ENCODE measurements at regions not wholly inside any gene's neighbourhood (a gene's known extent, or its start where the extent isn't known, plus 50 kb on each side); places are given as distances from the start of the nearest gene placed in this dataset.

DNA sequence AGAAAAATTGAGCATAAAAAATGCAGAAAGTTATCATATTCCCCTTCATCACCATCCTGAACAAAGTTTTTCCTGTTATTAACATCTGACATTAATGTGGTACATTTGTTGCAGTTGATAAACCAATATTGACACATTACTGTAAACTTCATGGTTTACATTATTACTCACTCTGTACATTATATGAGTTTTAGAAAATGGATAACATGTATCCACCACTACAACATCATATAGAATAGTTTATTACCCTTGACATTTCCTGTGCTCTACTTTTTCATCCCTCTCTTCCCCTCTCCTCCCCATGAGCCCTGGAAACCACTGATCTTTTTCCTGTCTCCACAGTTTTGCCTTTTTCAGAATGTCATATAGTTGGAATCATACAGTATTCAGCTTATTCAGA, 618.6 kb upstream of the TMEFF2 start:
- TF ChIP-seq, protein P1, sequence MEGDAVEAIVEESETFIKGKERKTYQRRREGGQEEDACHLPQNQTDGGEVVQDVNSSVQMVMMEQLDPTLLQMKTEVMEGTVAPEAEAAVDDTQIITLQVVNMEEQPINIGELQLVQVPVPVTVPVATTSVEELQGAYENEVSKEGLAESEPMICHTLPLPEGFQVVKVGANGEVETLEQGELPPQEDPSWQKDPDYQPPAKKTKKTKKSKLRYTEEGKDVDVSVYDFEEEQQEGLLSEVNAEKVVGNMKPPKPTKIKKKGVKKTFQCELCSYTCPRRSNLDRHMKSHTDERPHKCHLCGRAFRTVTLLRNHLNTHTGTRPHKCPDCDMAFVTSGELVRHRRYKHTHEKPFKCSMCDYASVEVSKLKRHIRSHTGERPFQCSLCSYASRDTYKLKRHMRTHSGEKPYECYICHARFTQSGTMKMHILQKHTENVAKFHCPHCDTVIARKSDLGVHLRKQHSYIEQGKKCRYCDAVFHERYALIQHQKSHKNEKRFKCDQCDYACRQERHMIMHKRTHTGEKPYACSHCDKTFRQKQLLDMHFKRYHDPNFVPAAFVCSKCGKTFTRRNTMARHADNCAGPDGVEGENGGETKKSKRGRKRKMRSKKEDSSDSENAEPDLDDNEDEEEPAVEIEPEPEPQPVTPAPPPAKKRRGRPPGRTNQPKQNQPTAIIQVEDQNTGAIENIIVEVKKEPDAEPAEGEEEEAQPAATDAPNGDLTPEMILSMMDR (tag by site-specific recombination; IDR thresholded peaks at IDR 0.05) = no peak
- TF ChIP-seq ZNF121 (tag by site-specific recombination; IDR thresholded peaks at IDR 0.05) (no peak), KLF10 (tag by site-specific recombination; IDR thresholded peaks at IDR 0.05) (no peak), ZNF768 (tag by site-specific recombination; IDR thresholded peaks at IDR 0.05) (no peak), TCF7L2 (IDR thresholded peaks at IDR 0.05; ENCODE audit: borderline replicate concordance, low read depth, low read length) (no peak), ZBTB1 (tag by site-specific recombination; IDR thresholded peaks at IDR 0.05) (no peak), ZNF174 (tag by site-specific recombination; IDR thresholded peaks at IDR 0.05) (no peak), ZIC2 (tag by site-specific recombination; IDR thresholded peaks at IDR 0.05) (no peak), ZNF146 (tag by site-specific recombination; IDR thresholded peaks at IDR 0.05) (no peak)
- TF ChIP-seq, protein P2, sequence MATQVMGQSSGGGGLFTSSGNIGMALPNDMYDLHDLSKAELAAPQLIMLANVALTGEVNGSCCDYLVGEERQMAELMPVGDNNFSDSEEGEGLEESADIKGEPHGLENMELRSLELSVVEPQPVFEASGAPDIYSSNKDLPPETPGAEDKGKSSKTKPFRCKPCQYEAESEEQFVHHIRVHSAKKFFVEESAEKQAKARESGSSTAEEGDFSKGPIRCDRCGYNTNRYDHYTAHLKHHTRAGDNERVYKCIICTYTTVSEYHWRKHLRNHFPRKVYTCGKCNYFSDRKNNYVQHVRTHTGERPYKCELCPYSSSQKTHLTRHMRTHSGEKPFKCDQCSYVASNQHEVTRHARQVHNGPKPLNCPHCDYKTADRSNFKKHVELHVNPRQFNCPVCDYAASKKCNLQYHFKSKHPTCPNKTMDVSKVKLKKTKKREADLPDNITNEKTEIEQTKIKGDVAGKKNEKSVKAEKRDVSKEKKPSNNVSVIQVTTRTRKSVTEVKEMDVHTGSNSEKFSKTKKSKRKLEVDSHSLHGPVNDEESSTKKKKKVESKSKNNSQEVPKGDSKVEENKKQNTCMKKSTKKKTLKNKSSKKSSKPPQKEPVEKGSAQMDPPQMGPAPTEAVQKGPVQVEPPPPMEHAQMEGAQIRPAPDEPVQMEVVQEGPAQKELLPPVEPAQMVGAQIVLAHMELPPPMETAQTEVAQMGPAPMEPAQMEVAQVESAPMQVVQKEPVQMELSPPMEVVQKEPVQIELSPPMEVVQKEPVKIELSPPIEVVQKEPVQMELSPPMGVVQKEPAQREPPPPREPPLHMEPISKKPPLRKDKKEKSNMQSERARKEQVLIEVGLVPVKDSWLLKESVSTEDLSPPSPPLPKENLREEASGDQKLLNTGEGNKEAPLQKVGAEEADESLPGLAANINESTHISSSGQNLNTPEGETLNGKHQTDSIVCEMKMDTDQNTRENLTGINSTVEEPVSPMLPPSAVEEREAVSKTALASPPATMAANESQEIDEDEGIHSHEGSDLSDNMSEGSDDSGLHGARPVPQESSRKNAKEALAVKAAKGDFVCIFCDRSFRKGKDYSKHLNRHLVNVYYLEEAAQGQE (tag by site-specific recombination; IDR thresholded peaks at IDR 0.05) = no peak
- TF ChIP-seq, protein P3, sequence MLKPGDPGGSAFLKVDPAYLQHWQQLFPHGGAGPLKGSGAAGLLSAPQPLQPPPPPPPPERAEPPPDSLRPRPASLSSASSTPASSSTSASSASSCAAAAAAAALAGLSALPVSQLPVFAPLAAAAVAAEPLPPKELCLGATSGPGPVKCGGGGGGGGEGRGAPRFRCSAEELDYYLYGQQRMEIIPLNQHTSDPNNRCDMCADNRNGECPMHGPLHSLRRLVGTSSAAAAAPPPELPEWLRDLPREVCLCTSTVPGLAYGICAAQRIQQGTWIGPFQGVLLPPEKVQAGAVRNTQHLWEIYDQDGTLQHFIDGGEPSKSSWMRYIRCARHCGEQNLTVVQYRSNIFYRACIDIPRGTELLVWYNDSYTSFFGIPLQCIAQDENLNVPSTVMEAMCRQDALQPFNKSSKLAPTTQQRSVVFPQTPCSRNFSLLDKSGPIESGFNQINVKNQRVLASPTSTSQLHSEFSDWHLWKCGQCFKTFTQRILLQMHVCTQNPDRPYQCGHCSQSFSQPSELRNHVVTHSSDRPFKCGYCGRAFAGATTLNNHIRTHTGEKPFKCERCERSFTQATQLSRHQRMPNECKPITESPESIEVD (tag by site-specific recombination; IDR thresholded peaks at IDR 0.05) = no peak
- TF ChIP-seq, protein P4, sequence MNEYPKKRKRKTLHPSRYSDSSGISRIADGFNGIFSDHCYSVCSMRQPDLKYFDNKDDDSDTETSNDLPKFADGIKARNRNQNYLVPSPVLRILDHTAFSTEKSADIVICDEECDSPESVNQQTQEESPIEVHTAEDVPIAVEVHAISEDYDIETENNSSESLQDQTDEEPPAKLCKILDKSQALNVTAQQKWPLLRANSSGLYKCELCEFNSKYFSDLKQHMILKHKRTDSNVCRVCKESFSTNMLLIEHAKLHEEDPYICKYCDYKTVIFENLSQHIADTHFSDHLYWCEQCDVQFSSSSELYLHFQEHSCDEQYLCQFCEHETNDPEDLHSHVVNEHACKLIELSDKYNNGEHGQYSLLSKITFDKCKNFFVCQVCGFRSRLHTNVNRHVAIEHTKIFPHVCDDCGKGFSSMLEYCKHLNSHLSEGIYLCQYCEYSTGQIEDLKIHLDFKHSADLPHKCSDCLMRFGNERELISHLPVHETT (tag by site-specific recombination; IDR thresholded peaks at IDR 0.05) = no peak
- TF ChIP-seq, protein P5, sequence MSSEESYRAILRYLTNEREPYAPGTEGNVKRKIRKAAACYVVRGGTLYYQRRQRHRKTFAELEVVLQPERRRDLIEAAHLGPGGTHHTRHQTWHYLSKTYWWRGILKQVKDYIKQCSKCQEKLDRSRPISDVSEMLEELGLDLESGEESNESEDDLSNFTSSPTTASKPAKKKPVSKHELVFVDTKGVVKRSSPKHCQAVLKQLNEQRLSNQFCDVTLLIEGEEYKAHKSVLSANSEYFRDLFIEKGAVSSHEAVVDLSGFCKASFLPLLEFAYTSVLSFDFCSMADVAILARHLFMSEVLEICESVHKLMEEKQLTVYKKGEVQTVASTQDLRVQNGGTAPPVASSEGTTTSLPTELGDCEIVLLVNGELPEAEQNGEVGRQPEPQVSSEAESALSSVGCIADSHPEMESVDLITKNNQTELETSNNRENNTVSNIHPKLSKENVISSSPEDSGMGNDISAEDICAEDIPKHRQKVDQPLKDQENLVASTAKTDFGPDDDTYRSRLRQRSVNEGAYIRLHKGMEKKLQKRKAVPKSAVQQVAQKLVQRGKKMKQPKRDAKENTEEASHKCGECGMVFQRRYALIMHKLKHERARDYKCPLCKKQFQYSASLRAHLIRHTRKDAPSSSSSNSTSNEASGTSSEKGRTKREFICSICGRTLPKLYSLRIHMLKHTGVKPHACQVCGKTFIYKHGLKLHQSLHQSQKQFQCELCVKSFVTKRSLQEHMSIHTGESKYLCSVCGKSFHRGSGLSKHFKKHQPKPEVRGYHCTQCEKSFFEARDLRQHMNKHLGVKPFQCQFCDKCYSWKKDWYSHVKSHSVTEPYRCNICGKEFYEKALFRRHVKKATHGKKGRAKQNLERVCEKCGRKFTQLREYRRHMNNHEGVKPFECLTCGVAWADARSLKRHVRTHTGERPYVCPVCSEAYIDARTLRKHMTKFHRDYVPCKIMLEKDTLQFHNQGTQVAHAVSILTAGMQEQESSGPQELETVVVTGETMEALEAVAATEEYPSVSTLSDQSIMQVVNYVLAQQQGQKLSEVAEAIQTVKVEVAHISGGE (tag by site-specific recombination; conservative IDR thresholded peaks at IDR 0.05; ENCODE audit: low read depth) = no peak
